ENCODE measurements at regions not wholly inside any gene's neighbourhood (a gene's known extent, or its start where the extent isn't known, plus 50 kb on each side); places are given as distances from the start of the nearest gene placed in this dataset.

DNA sequence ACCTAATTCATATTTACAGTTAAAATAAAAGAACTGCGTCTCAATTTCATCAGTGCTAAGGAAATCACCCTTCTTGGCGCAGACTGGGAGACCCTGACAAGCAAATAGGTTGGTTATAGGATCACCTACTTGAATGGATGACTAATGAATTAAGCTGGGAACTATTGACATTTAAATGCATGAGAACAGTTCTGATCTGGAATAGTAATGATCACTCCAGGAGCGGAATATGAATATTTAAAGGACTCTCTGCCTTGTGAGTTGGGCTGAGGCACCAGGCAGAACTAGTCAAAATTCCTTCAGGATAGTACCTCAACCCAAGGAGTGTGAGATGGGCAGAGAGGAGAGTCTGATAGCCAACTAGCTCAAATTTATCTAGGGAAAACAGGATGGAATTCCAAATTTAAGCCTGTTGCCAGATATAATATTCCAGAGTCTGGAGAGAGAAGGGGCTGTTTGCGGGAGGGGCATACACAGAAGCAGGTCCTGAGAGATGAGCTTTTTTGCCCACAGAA, 364.4 kb downstream of the CSNK1G3 start:
- H3K27ac ChIP-seq (ENCODE audit: extremely low read depth, low read depth, low read length), result no peak overlapping the region
- H3K9me3 ChIP-seq (replicated peaks; ENCODE audit: control insufficient read depth, insufficient read depth, low read depth, low read length), result no peaks in the 10 kb centered on the region
- H3K79me2 ChIP-seq (ENCODE audit: control insufficient read depth, insufficient read depth, low read length), result no peaks in the 10 kb centered on the region
- no peak for FAIRE-seq
- ATAC-seq, result no peak
- BruUV-seq (replicated peaks), result no TSS peak
- H3K4me1 ChIP-seq (replicated peaks in 1 of 2; ENCODE audit: control insufficient read depth in 2 of 2, insufficient read depth in 2 of 2, low read length in 2 of 2), result no peaks in the 10 kb centered on the region
- no peaks in the 10 kb centered on the region for H3K9me1 ChIP-seq (ENCODE audit: control insufficient read depth, insufficient read depth, low read length)
- H3K9ac ChIP-seq (ENCODE audit: insufficient read depth in 1 of 2, low read depth in 2 of 2, low read length in 2 of 2), result no peak overlapping the region
- DNase-seq (ENCODE audit: extremely low read depth in 1 of 4, low spot score in 3 of 4), result no peak
- H4K20me1 ChIP-seq (replicated peaks; ENCODE audit: control insufficient read depth, insufficient read depth, low read length), result no peaks in the 10 kb centered on the region
- TF ChIP-seq YBX1 (IDR thresholded peaks at IDR 0.05) (no peak), STAG1 (CRISPR knock-in tag; IDR thresholded peaks at IDR 0.05; ENCODE audit: borderline replicate concordance) (no peak), SRF (CRISPR knock-in tag; IDR thresholded peaks at IDR 0.05) (no peak), BCL6 (CRISPR knock-in tag; IDR thresholded peaks at IDR 0.05) (no peak)
- H3K27me3 ChIP-seq (ENCODE audit: control insufficient read depth in 2 of 2, insufficient read depth in 2 of 2, low read length in 2 of 2), result no peaks in the 10 kb centered on the region
- ChIA-PET POLR2A (no interaction called here), CTCF (ENCODE audit: low intra/inter-chr PET ratio) (no interaction called here)
- in situ Hi-C loops (cut with MboI), result no loop called here
- WGBS (ENCODE audit: insufficient coverage, low coverage, missing lambda C conversion rate), result 2% methylated on average over 4 of the region's 4 CpGs
- no peak overlapping the region for H3K4me3 ChIP-seq
- H3K36me3 ChIP-seq (ENCODE audit: control insufficient read depth, insufficient read depth, low read length), result no peaks in the 10 kb centered on the region
- no peak overlapping the region for H3K4me2 ChIP-seq (ENCODE audit: insufficient read depth, low read length)
- intact Hi-C loops (cut with micrococcal nuclease), result no loop called here
- H2AFZ ChIP-seq (ENCODE audit: low read depth, low read length), result no peak overlapping the region

DNA sequence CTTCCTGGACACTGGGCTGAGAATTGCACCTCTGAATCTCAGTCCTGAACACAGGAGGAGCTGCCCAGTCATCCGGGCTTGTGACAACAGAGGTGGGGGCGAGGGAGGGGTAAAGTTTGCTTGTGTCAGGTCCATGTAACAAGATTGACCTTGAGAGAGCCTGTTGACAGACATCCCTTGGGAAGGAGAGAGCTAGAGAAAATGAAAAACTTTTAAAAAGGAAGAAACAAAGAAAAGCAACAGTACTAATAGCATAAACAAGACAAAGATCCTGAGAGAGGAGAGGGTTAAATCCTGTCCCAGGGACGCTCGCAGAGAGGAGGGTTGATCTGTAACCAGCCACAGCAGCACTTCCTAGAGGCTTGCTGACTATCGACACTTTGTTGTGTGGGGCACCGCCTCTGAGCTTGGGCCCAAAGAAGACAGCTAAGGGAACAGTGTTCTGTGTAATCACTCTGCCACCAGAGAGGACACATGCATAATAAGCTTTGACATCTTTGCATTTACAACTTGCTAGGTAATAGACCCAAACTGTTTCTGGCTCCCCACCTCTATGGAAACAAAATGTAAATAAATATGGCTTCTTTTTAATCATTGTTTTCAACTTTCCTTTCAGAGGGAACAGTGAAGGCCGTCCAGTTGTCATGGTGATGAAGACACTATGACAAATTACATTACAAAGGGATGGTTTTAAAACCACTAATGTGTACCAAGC, 363.7 kb downstream of the CSNK1G3 start:
- Histone ChIP-seq H2AFZ (ENCODE audit: low read depth, low read length) (no peak overlapping the region), H3K4me3 (no peak overlapping the region), H3K27me3 (ENCODE audit: control insufficient read depth in 2 of 2, insufficient read depth in 2 of 2, low read length in 2 of 2) (no peaks in the 10 kb centered on the region), H4K20me1 (replicated peaks; ENCODE audit: control insufficient read depth, insufficient read depth, low read length) (no peaks in the 10 kb centered on the region), H3K9me1 (ENCODE audit: control insufficient read depth, insufficient read depth, low read length) (no peaks in the 10 kb centered on the region), H3K27ac (ENCODE audit: extremely low read depth, low read depth, low read length) (no peak overlapping the region), H3K36me3 (ENCODE audit: control insufficient read depth, insufficient read depth, low read length) (no peaks in the 10 kb centered on the region), H3K4me2 (ENCODE audit: insufficient read depth, low read length) (no peak overlapping the region), H3K4me1 (replicated peaks in 1 of 2; ENCODE audit: control insufficient read depth in 2 of 2, insufficient read depth in 2 of 2, low read length in 2 of 2) (no peaks in the 10 kb centered on the region), H3K9ac (ENCODE audit: insufficient read depth in 1 of 2, low read depth in 2 of 2, low read length in 2 of 2) (no peak overlapping the region), H3K9me3 (replicated peaks; ENCODE audit: control insufficient read depth, insufficient read depth, low read depth, low read length) (no peaks in the 10 kb centered on the region), H3K79me2 (ENCODE audit: control insufficient read depth, insufficient read depth, low read length) (no peaks in the 10 kb centered on the region)
- CTCF ChIA-PET (ENCODE audit: low intra/inter-chr PET ratio), result no interaction called here
- WGBS (ENCODE audit: insufficient coverage, low coverage, missing lambda C conversion rate), result 2% methylated on average over 7 of the region's 7 CpGs
- FAIRE-seq (no peak), DNase-seq (ENCODE audit: extremely low read depth in 1 of 4, low spot score in 3 of 4) (no peak), ATAC-seq (no peak)
- in situ Hi-C loops (cut with MboI) (no loop called here), intact Hi-C loops (cut with micrococcal nuclease) (no loop called here)
- no TSS peak for BruUV-seq (replicated peaks)
- POLR2A ChIA-PET, result no interaction called here
- TF ChIP-seq, protein P1, sequence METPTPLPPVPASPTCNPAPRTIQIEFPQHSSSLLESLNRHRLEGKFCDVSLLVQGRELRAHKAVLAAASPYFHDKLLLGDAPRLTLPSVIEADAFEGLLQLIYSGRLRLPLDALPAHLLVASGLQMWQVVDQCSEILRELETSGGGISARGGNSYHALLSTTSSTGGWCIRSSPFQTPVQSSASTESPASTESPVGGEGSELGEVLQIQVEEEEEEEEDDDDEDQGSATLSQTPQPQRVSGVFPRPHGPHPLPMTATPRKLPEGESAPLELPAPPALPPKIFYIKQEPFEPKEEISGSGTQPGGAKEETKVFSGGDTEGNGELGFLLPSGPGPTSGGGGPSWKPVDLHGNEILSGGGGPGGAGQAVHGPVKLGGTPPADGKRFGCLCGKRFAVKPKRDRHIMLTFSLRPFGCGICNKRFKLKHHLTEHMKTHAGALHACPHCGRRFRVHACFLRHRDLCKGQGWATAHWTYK (CRISPR knock-in tag; IDR thresholded peaks at IDR 0.05), result no peak
- TF ChIP-seq ETS2 (tag; IDR thresholded peaks at IDR 0.05; ENCODE audit: borderline replicate concordance, poor library complexity, severe bottlenecking) (no peak), ZNF124 (CRISPR knock-in tag; IDR thresholded peaks at IDR 0.05) (no peak), NCOA1 (IDR thresholded peaks at IDR 0.05; ENCODE audit: low read depth) (no peak), HLTF (IDR thresholded peaks at IDR 0.05) (no peak), CCNT2 (IDR thresholded peaks at IDR 0.05; ENCODE audit: borderline replicate concordance, extremely low read depth, insufficient read length, low read depth, low read length) (no peak), IRF2 (CRISPR knock-in tag; IDR thresholded peaks at IDR 0.05) (no peak), CAMTA2 (CRISPR knock-in tag; conservative IDR thresholded peaks at IDR 0.05) (no peak), TARDBP (IDR thresholded peaks at IDR 0.05) (no peak)
- TF ChIP-seq, protein P2, sequence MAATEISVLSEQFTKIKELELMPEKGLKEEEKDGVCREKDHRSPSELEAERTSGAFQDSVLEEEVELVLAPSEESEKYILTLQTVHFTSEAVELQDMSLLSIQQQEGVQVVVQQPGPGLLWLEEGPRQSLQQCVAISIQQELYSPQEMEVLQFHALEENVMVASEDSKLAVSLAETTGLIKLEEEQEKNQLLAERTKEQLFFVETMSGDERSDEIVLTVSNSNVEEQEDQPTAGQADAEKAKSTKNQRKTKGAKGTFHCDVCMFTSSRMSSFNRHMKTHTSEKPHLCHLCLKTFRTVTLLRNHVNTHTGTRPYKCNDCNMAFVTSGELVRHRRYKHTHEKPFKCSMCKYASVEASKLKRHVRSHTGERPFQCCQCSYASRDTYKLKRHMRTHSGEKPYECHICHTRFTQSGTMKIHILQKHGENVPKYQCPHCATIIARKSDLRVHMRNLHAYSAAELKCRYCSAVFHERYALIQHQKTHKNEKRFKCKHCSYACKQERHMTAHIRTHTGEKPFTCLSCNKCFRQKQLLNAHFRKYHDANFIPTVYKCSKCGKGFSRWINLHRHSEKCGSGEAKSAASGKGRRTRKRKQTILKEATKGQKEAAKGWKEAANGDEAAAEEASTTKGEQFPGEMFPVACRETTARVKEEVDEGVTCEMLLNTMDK (IDR thresholded peaks at IDR 0.05; ENCODE audit: borderline replicate concordance, insufficient read depth, low read depth, low read length, poor library complexity, severe bottlenecking), result no peak

All from K562 (cell line).